ENCODE measurements at regions not wholly inside any gene's neighbourhood (a gene's known extent, or its start where the extent isn't known, plus 50 kb on each side); places are given as distances from the start of the nearest gene placed in this dataset.

DNA sequence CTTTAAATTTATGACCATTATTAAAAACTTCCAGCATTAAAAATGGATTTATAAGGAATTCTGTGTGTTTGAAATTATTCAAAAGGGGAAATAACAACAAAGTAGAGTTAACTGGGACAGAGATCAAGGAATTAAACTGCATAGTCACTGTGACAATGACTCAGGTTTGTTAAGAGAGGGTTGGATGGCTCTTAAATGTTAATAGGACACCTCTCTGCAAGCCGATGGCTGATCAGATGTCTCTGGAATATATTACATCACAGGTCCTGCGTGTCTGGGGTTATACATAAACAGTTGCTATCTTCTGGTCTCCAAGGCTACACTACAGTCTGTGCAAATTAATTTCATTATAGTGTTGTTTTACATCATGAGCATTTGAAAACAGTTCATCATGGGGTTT, 574.3 kb downstream of the COL12A1 start:
- TF ChIP-seq CTCF (IDR thresholded peaks at IDR 0.05), result no peak
- no peak for DNase-seq (ENCODE audit: low spot score)
- H3K36me3 ChIP-seq, result no peaks in the 10 kb centered on the region

DNA sequence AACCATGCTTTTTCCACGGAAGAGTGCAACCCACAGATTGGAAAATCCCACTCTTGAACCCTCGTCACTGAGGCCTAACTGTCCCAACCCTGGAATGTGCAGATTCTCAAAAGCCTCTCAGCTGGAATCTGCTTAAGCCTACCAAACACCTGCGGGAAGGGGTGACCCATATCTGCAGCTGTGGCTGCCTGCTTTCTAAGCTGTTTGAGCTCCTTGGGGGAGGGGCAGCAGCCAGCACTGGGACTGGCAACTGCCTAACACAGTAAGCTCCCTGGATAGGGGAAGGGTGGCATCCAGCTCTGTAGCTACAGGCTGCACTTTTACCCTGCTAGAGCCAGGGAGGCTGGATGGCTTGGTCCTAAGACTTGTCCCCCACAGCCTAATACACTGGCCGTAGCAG, 579.6 kb downstream of the COL12A1 start:
- no peak for DNase-seq (ENCODE audit: low spot score)
- Histone ChIP-seq H3K36me3 (no peaks in the 10 kb centered on the region), H3K27me3 (no peaks in the 10 kb centered on the region), H3K4me1 (no peaks in the 10 kb centered on the region), H3K27ac (no peak overlapping the region), H3K4me3 (no peak overlapping the region), H3K9me3 (no peaks in the 10 kb centered on the region)
- TF ChIP-seq CTCF (IDR thresholded peaks at IDR 0.05), result no peak

More for the DNA sequence above, 574.3 kb downstream of the COL12A1 start:
- H3K4me1 ChIP-seq, result no peaks in the 10 kb centered on the region
- no peaks in the 10 kb centered on the region for H3K27me3 ChIP-seq
- no peaks in the 10 kb centered on the region for H3K9me3 ChIP-seq
- H3K4me3 ChIP-seq, result no peak overlapping the region
- no peak overlapping the region for H3K27ac ChIP-seq

DNA sequence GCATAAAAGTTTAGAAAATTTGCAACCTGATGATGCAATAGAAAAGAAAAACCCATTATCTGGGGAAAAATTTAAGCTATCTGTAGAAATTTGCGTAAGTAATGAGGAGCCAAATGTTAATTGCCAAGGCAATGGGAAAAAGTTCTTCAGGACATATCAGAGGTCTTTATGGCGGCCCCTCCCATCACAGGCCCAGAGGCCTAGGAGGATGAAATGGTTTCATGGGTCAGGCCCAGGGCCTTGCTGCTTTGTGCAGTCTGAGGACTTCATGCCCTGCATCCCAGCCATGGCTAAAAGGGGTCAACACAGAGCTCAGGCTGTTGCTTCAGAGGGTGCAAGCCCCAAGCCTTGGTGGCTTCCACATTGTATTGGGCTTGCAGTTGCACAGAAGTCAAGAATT, 582.8 kb downstream of the COL12A1 start:
- TF ChIP-seq CTCF (IDR thresholded peaks at IDR 0.05), result no peak
- Histone ChIP-seq H3K27me3 (no peaks in the 10 kb centered on the region), H3K36me3 (no peaks in the 10 kb centered on the region), H3K4me3 (no peak overlapping the region), H3K27ac (no peak overlapping the region), H3K9me3 (no peaks in the 10 kb centered on the region), H3K4me1 (no peaks in the 10 kb centered on the region)
- DNase-seq (ENCODE audit: low spot score), result no peak

DNA sequence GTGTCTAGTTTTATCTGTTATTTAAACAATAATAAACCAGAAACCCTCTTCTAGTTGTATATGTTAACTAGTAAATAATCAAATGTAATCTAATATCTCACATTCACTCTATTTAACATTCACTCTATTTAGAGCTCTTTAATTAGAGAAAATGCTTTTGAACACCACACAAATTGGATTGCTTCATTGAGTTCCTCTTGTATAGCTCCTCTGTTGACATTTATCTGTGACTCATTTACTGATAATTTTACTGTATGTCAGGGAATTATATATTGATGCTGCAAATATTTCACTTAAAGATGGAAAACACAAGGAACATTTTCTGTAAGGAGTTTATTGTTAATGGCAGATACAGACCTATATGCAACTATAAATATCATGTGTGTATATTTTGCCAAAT, 594.6 kb downstream of the COL12A1 start:
- no peaks in the 10 kb centered on the region for H3K27me3 ChIP-seq
- DNase-seq (ENCODE audit: low spot score), result no peak
- TF ChIP-seq CTCF (IDR thresholded peaks at IDR 0.05), result no peak
- no peaks in the 10 kb centered on the region for H3K36me3 ChIP-seq
- H3K4me1 ChIP-seq, result no peaks in the 10 kb centered on the region
- H3K27ac ChIP-seq, result no peak overlapping the region
- H3K4me3 ChIP-seq, result no peak overlapping the region
- H3K9me3 ChIP-seq, result no peaks in the 10 kb centered on the region

- no peak for TF ChIP-seq CTCF (IDR thresholded peaks at IDR 0.05)
These were observed 595.5 kb downstream of the COL12A1 start for GRCh38 chr6:74610352-74610751.

DNA sequence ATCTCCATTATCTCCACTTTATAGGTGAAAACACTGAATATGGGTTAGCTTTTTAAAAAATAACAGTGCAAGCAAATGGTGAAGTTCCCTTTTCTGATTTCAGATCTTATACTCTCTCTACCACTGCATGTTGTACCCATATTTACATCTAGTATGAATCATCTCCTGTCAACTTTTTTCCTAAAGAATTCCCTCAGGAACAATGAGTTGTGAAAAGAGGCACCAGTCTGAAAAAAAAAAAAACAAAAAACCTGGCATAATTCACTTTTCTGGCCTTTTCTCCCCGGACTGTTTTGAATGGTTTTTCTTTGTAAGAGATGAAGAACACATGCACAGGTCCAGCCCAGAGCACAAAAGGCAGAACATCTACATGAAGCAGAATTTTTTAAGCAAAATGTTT, 596.0 kb downstream of the COL12A1 start:
- Histone ChIP-seq H3K9me3 (no peaks in the 10 kb centered on the region), H3K27ac (no peak overlapping the region), H3K4me1 (no peaks in the 10 kb centered on the region), H3K27me3 (no peaks in the 10 kb centered on the region), H3K36me3 (no peaks in the 10 kb centered on the region), H3K4me3 (no peak overlapping the region)
- no peak for DNase-seq (ENCODE audit: low spot score)
- TF ChIP-seq CTCF (IDR thresholded peaks at IDR 0.05), result no peak

More at GRCh38 chr6:74610352-74610751, 595.5 kb downstream of the COL12A1 start:
- H3K9me3 ChIP-seq, result no peaks in the 10 kb centered on the region
- DNase-seq (ENCODE audit: low spot score), result no peak
- H3K27me3 ChIP-seq, result no peaks in the 10 kb centered on the region
- no peak overlapping the region for H3K4me3 ChIP-seq
- H3K36me3 ChIP-seq, result no peaks in the 10 kb centered on the region
- no peaks in the 10 kb centered on the region for H3K4me1 ChIP-seq
- no peak overlapping the region for H3K27ac ChIP-seq
